ENCODE measurements at regions not wholly inside any gene's neighbourhood (a gene's known extent, or its start where the extent isn't known, plus 50 kb on each side); places are given as distances from the start of the nearest gene placed in this dataset.

DNA sequence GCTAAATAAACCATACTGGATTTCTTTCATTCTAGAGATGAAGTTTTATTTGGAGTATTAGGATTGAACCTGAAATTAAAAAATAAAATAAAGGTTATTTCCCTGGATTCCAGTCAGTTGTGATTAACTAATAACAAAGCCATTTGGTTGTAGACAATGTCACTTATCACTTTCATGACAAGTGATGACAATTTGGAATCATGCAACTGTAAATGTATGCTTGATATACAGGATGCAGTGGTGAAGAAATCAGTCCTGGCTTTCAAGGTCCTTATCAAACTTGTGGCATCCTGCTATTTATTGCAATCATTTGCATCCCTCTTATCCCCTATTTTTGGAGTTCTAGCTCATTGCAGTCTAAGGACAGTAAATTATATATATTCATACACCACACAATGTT, 425.2 kb downstream of the CHL1 start:
- TF ChIP-seq, protein P1, sequence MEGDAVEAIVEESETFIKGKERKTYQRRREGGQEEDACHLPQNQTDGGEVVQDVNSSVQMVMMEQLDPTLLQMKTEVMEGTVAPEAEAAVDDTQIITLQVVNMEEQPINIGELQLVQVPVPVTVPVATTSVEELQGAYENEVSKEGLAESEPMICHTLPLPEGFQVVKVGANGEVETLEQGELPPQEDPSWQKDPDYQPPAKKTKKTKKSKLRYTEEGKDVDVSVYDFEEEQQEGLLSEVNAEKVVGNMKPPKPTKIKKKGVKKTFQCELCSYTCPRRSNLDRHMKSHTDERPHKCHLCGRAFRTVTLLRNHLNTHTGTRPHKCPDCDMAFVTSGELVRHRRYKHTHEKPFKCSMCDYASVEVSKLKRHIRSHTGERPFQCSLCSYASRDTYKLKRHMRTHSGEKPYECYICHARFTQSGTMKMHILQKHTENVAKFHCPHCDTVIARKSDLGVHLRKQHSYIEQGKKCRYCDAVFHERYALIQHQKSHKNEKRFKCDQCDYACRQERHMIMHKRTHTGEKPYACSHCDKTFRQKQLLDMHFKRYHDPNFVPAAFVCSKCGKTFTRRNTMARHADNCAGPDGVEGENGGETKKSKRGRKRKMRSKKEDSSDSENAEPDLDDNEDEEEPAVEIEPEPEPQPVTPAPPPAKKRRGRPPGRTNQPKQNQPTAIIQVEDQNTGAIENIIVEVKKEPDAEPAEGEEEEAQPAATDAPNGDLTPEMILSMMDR (conservative IDR thresholded peaks at IDR 0.05; ENCODE audit: low read depth, low read length), result no peak
- no peak for DNase-seq (ENCODE audit: low read depth)

DNA sequence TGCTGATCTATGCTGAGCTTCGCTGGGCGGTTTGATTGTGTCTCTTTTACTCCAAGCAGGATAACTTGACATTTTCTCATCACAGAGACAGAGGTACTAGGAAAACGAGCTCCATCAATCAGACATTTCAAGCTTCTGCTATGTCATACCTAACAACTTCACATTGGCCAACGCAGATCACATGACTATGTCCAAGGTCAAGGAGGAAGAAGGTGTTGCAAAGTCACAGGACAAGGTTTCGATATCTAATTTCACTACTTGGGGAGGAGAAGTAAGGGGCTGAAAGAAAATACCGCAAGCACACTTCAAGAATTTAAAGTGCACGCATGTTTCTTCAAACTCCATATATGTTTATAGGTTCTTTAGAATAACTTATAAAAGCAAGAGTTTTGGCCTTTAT, 425.8 kb downstream of the CHL1 start:
- TF ChIP-seq, protein P1 (conservative IDR thresholded peaks at IDR 0.05; ENCODE audit: low read depth, low read length), result no peak

More for the DNA sequence above, 425.2 kb downstream of the CHL1 start:
- no peak overlapping the region for H3K4me3 ChIP-seq (ENCODE audit: low read length)

DNA sequence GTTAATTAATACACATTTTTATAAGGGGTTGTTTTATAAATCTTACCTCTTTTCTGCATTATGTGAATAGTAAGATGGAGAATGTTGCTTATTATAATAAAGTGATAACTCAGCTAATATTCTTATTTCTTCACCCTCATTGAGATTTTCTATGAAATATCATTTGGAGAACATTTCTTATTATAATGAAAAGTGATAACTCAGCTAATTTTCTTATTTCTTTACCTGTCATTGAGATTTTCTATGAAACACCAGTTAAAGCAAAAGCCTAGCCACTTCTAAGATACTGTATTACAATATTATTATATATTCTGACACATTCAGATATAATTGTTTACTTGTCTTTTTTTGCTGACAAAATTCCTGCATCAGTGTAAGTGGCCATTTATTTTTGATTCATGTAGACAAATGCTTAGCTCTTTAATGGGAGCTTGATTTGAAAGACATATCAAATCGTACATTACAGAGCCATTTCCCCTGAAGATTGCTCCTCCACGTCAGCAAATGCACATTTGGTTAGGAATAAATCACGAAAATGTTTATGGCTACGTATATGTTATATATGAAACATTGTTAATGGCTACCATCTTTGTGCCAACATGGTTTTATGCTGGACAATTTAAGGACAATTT, 427.5 kb downstream of the CHL1 start:
- no peak for DNase-seq (ENCODE audit: low read depth)
- H3K4me3 ChIP-seq (ENCODE audit: low read length), result no peak overlapping the region

More for the DNA sequence above, 425.8 kb downstream of the CHL1 start:
- no peak for DNase-seq (ENCODE audit: low read depth)
- H3K4me3 ChIP-seq (ENCODE audit: low read length), result no peak overlapping the region

DNA sequence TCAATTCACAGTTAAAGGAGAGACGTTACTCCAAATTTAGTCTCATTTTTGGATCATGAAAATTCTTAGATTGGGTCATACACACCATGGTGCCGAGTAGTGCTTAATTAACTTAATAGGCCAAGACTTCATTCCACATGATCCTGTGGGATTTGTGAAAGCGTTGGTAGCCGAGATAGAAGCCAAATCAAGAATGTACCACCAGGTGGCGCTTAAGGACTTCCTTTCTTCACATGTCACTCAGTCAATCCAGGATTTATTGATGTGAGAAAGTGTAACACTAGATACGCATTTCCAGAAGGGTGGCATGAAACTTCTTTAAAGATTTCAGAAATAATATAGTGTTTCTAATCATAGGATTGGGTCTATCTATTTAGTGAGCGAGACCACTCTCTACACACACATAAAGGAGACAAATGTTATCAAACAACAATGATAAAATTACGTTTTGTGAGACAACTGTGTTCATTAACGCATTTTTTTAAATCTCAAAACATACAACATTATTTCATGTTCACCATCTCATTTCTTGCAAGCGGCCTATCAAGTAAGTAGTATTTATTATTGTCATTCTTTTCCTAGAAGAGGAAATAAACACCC, 436.1 kb downstream of the CHL1 start:
- H3K4me3 ChIP-seq (ENCODE audit: low read length), result no peak overlapping the region
- peak; percentile 54 for DNase-seq (ENCODE audit: low read depth)
- TF ChIP-seq, protein P1 (conservative IDR thresholded peaks at IDR 0.05; ENCODE audit: low read depth, low read length), result peak; percentile 80

More for the DNA sequence above, 427.5 kb downstream of the CHL1 start:
- TF ChIP-seq, protein P1 (conservative IDR thresholded peaks at IDR 0.05; ENCODE audit: low read depth, low read length), result no peak

- no peak for DNase-seq (ENCODE audit: low read depth)
These were observed 437.9 kb downstream of the CHL1 start for GRCh38 chr3:634511-634910.

GRCh38 chr3:635393-635792, 438.8 kb downstream of the CHL1 start:
- no peak for DNase-seq (ENCODE audit: low read depth)
- TF ChIP-seq, protein P1 (conservative IDR thresholded peaks at IDR 0.05; ENCODE audit: low read depth, low read length), result no peak
- no peak overlapping the region for H3K4me3 ChIP-seq (ENCODE audit: low read length)

More at GRCh38 chr3:634511-634910, 437.9 kb downstream of the CHL1 start:
- TF ChIP-seq, protein P1 (conservative IDR thresholded peaks at IDR 0.05; ENCODE audit: low read depth, low read length), result no peak
- H3K4me3 ChIP-seq (ENCODE audit: low read length), result no peak overlapping the region

DNA sequence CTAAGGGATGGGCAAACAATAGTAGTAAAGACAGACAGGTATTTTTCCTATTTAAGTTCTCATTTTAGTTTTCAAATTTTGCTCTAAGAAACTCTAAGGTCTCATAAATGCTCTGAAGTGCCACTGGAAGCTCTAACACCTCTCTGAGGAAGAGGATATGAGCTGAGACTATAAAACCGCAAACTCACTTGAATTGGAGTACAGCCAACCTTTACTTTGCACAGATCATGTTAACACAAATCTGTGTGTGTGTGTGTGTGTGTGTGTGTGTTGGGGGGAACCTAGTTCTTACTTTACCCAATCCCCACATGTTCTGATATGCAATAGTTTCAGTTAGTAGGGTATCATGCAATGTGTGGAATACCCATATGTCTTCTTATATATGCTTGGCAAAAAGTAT, 446.8 kb downstream of the CHL1 start:
- no peak overlapping the region for H3K4me3 ChIP-seq (ENCODE audit: low read length)
- DNase-seq (ENCODE audit: low read depth), result no peak
- TF ChIP-seq, protein P1 (conservative IDR thresholded peaks at IDR 0.05; ENCODE audit: low read depth, low read length), result no peak

All from retinal pigment epithelial cell (primary cell).